HEK293 (cell line): ENCODE measurements at regions not wholly inside any gene's neighbourhood (a gene's known extent, or its start where the extent isn't known, plus 50 kb on each side); places are given as distances from the start of the nearest gene placed in this dataset.

Source experiments
- CTCF ChIP-seq: fragments of 450-650 bp; formaldehyde crosslinking; IDR thresholded peaks from 2 replicates; pipeline ENCODE4 v1.5.1; 2016; ENCODE audit warnings: missing biosample characterization, missing genetic modification characterization
- PBX3 ChIP-seq: sonication (generic); formaldehyde crosslinking; IDR thresholded peaks from 2 replicates; pipeline ENCODE4 v1.8.1; 2022; ENCODE audit warnings: mild to moderate bottlenecking, moderate library complexity, missing genetic modification reagents
- PRDM10 ChIP-seq: fragments of 450-650 bp; formaldehyde crosslinking; IDR thresholded peaks from 2 replicates; pipeline ENCODE4 v1.5.1; 2016; ENCODE audit warnings: missing biosample characterization, missing genetic modification characterization
- REST ChIP-seq: fragments of 450-650 bp; formaldehyde crosslinking; IDR thresholded peaks from 2 replicates; pipeline ENCODE4 v1.5.1; 2016; ENCODE audit warnings: missing biosample characterization, missing genetic modification characterization
- YY1 ChIP-seq: fragments of 450-650 bp; formaldehyde crosslinking; IDR thresholded peaks from 2 replicates; pipeline ENCODE4 v1.5.1; 2018; ENCODE audit warnings: missing biosample characterization, missing genetic modification characterization
- ZNF24 ChIP-seq: fragments of 450-650 bp; formaldehyde crosslinking; IDR thresholded peaks from 2 replicates; pipeline ENCODE4 v1.5.1; 2016; ENCODE audit warnings: missing biosample characterization, missing genetic modification characterization
- ZNF302 ChIP-seq: fragments of 450-650 bp; formaldehyde crosslinking; IDR thresholded peaks from 2 replicates; pipeline ENCODE4 v1.5.1; 2016; ENCODE audit warnings: missing biosample characterization, missing genetic modification characterization, low read depth
- ZNF362 ChIP-seq: fragments of 450-650 bp; formaldehyde crosslinking; IDR thresholded peaks from 2 replicates; pipeline ENCODE4 v1.5.1; 2016; ENCODE audit warnings: missing biosample characterization, missing genetic modification characterization
- ZNF513 ChIP-seq: fragments of 450-650 bp; IDR thresholded peaks from 2 replicates; pipeline ENCODE4 v1.5.1; 2018; ENCODE audit warnings: missing biosample characterization, missing genetic modification characterization

- TF ChIP-seq REST (tag by site-specific recombination) (no peak), ZNF24 (tag by site-specific recombination) (no peak), PRDM10 (tag by site-specific recombination) (no peak), ZNF362 (tag by site-specific recombination) (no peak), YY1 (no peak), CTCF (tag by site-specific recombination) (no peak), ZNF513 (tag by site-specific recombination) (no peak), PBX3 (no peak), ZNF302 (tag by site-specific recombination) (no peak)
Observed at GRCh38 chr3:73319179-73319769, 257.8 kb downstream of the EBLN2 start.
